Endodermal cell (in vitro differentiated cells): ENCODE measurements at regions not wholly inside any gene's neighbourhood (a gene's known extent, or its start where the extent isn't known, plus 50 kb on each side); places are given as distances from the start of the nearest gene placed in this dataset. TPM values are rescaled to one million over a fixed set of nuclear protein-coding genes. Genes with fewer than 3 reads are reported as not detected.
"Not testable (repeated sequence)": the region's sequence is repeated elsewhere in the genome, so short reads cannot be mapped to it uniquely, and the experiment has no call there.

Source experiments
- DNase-seq: peaks from one replicate; pipeline ENCODE4 v3.0.0-alpha.2; 2017
- H3K27ac ChIP-seq: 2 replicates; pipeline ENCODE4 v1.5.1; 2013; ENCODE audit warnings: mild to moderate bottlenecking, low read depth, low read length, moderate library complexity
- H3K27me3 ChIP-seq: 2 replicates; pipeline ENCODE4 v1.6.1; 2013; ENCODE audit warnings: mild to moderate bottlenecking, low read length, moderate library complexity; ENCODE audit not compliant: insufficient read depth, control insufficient read depth, poor library complexity, severe bottlenecking
- H3K36me3 ChIP-seq: 2 replicates; pipeline ENCODE4 v1.7.0; 2013; ENCODE audit warnings: mild to moderate bottlenecking, low read length, moderate library complexity; ENCODE audit not compliant: control insufficient read depth, insufficient read depth
- H3K4me1 ChIP-seq: one replicate; pipeline ENCODE4 v1.7.0; 2013; ENCODE audit warnings: low read length; ENCODE audit not compliant: control insufficient read depth, insufficient read depth
- H3K4me3 ChIP-seq: 2 replicates; pipeline ENCODE4 v1.5.1; 2013; ENCODE audit warnings: mild to moderate bottlenecking, low read length, moderate library complexity
- H3K9ac ChIP-seq: 2 replicates; pipeline ENCODE4 v1.6.1; 2013; ENCODE audit warnings: mild to moderate bottlenecking, low read length, moderate library complexity; ENCODE audit not compliant: poor library complexity, severe bottlenecking; ENCODE audit errors: extremely low read depth
- H3K9me3 ChIP-seq: 2 replicates; pipeline ENCODE4 v1.6.1; 2013; ENCODE audit warnings: mild to moderate bottlenecking, low read length, moderate library complexity; ENCODE audit not compliant: control insufficient read depth
- H3K27ac Mint-ChIP-seq: 2 replicates; pipeline ENCODE4 v1.8.0; 2020; ENCODE audit warnings: mixed read lengths
- H3K27me3 Mint-ChIP-seq: 2 replicates; pipeline ENCODE4 v1.8.0; 2021; ENCODE audit warnings: mild to moderate bottlenecking, mixed read lengths; ENCODE audit not compliant: insufficient read depth
- H3K36me3 Mint-ChIP-seq: 2 replicates; pipeline ENCODE4 v1.8.0; 2020; ENCODE audit warnings: low read depth, mixed read lengths
- H3K4me1 Mint-ChIP-seq: 2 replicates; pipeline ENCODE4 v1.8.0; 2020; ENCODE audit warnings: mixed read lengths
- H3K4me3 Mint-ChIP-seq: 2 replicates; pipeline ENCODE4 v1.8.0; 2020; ENCODE audit warnings: mild to moderate bottlenecking, moderate library complexity, mixed read lengths
- H3K9me3 Mint-ChIP-seq: 2 replicates; pipeline ENCODE4 v1.8.0; 2020; ENCODE audit warnings: mild to moderate bottlenecking, mixed read lengths
- CTCF ChIP-seq: fragments of 200-600 bp; sonication (generic); conservative IDR thresholded peaks from 2 replicates; pipeline ENCODE4 v1.5.0; 2021; ENCODE audit warnings: antibody characterized with exemption, mild to moderate bottlenecking
- WGBS, 2 experiments: methylation state at CpG; one replicate each; pipeline versions ENCODE4 v1.1.5 to v1.1.7; 2013; ENCODE audit warnings: missing lambda C conversion rate in 2 of 2, mixed read lengths in 1 of 2; ENCODE audit not compliant: insufficient coverage in 1 of 2, insufficient read length in 1 of 2; 5-methylcytosine and 5-hydroxymethylcytosine counted together
- microRNA-seq: library from miRNA; unstranded; fragments of <30 nt; microRNA quantifications from one replicate; pipeline ENCODE4 v1.2.0, GENCODE V29; 2020; ENCODE audit warnings: borderline microRNAs expressed

GRCh38 chr17:64712557-64713351, 50.6 kb upstream of the SMURF2 start:
- H3K4me3 ChIP-seq, H3K27ac ChIP-seq, H3K27me3 ChIP-seq, H3K27me3 Mint-ChIP-seq, H3K4me3 Mint-ChIP-seq, H3K36me3 ChIP-seq, H3K36me3 Mint-ChIP-seq, H3K9me3 ChIP-seq, H3K4me1 Mint-ChIP-seq, H3K4me1 ChIP-seq, H3K9me3 Mint-ChIP-seq, H3K9ac ChIP-seq: not testable (repeated sequence)
- peak; percentile 73 for DNase-seq
- peak; percentile 42 for TF ChIP-seq CTCF
- H3K27ac Mint-ChIP-seq = peak overlapping the region; percentile 42
- 83 to 90% methylated on average over 2 to 8 of the region's 11 CpGs for WGBS, 2 experiments

Small RNA genes lying in the stretch of these regions (microRNA-seq; reads per million reads assigned to microRNA genes)
- gene MIR6080 = not detected
